OCI-LY7 (cell line): ENCODE measurements at regions not wholly inside any gene's neighbourhood (a gene's known extent, or its start where the extent isn't known, plus 50 kb on each side); places are given as distances from the start of the nearest gene placed in this dataset.

ENCODE experiments used
- BruUV-seq: library from RNA; stranded (reverse); fragments of 400-500 nt; replicated peaks from 2 replicates; lab custom pipeline; 2021; lab: Mats Ljungman, UMichigan
- CTCF ChIA-PET: fragments of 300-600 bp; sonication (Branson Sonifier 250); formaldehyde crosslinking; loops from one replicate; lab custom pipeline; 2022; ENCODE audit warnings: antibody characterized with exemption; ENCODE audit not compliant: unreplicated experiment; lab: Charles Lee
- POLR2A ChIA-PET: fragments of 300-600 bp; sonication (Branson Sonifier 250); formaldehyde crosslinking; loops from one replicate; lab custom pipeline; 2022; ENCODE audit warnings: antibody characterized with exemption; lab: Charles Lee
- DNase-seq: peaks from one replicate; pipeline ENCODE4 v3.0.0-alpha.2; 2015; ENCODE audit warnings: low spot score
- H2AFZ ChIP-seq: fragments of 200-600 bp; sonication (generic), shearing (Covaris generic); 2 replicates; pipeline ENCODE4 v1.6.1; 2014; ENCODE audit warnings: mild to moderate bottlenecking, antibody characterized with exemption, low read length, moderate library complexity
- H3K27ac ChIP-seq: fragments of 200-600 bp; sonication (generic); 2 replicates; pipeline ENCODE4 v1.5.1; 2014; ENCODE audit warnings: mixed run types, low read depth, mild to moderate bottlenecking, moderate library complexity, low read length, inconsistent platforms; ENCODE audit not compliant: poor library complexity, severe bottlenecking
- H3K36me3 ChIP-seq: fragments of 200-600 bp; sonication (generic); 2 replicates; pipeline ENCODE4 v1.6.1; 2014; ENCODE audit warnings: mild to moderate bottlenecking, antibody characterized with exemption, low read length, moderate library complexity, mixed read lengths; ENCODE audit not compliant: insufficient read depth
- H3K4me1 ChIP-seq: fragments of 200-600 bp; sonication (generic); 2 replicates; pipeline ENCODE4 v1.5.1; 2014; ENCODE audit warnings: mild to moderate bottlenecking, low read length; ENCODE audit not compliant: insufficient read depth, poor library complexity, severe bottlenecking
- H3K4me2 ChIP-seq: fragments of 200-600 bp; sonication (generic); 2 replicates; pipeline ENCODE4 v1.6.1; 2014; ENCODE audit warnings: mild to moderate bottlenecking, low read length
- H3K4me3 ChIP-seq: fragments of 200-600 bp; sonication (generic); 2 replicates; pipeline ENCODE4 v1.5.1; 2014; ENCODE audit warnings: mild to moderate bottlenecking, low read depth, low read length; ENCODE audit not compliant: poor library complexity, severe bottlenecking
- H3K79me2 ChIP-seq: fragments of 200-600 bp; sonication (generic); 2 replicates; pipeline ENCODE4 v1.6.1; 2016; ENCODE audit warnings: low read depth, mild to moderate bottlenecking, low read length, moderate library complexity, mixed read lengths; ENCODE audit not compliant: insufficient read depth
- H3K9me2 ChIP-seq: fragments of 200-600 bp; sonication (generic); 2 replicates; pipeline ENCODE4 v1.6.1; 2016; ENCODE audit warnings: mild to moderate bottlenecking, low read length, mixed read lengths; ENCODE audit not compliant: insufficient read depth
- H3K9me3 ChIP-seq: fragments of 200-600 bp; sonication (generic); 2 replicates; pipeline ENCODE4 v1.6.1; 2014; ENCODE audit warnings: mild to moderate bottlenecking, mixed run types, low read length, mixed read lengths
- H4K20me1 ChIP-seq: fragments of 200-600 bp; sonication (generic); 2 replicates; pipeline ENCODE4 v1.6.1; 2014; ENCODE audit warnings: mild to moderate bottlenecking, antibody characterized with exemption, low read length, moderate library complexity, mixed read lengths; ENCODE audit not compliant: insufficient read depth
- CTCF ChIP-seq: fragments of 200-600 bp; sonication (generic); conservative IDR thresholded peaks from 2 replicates; pipeline ENCODE4 v1.5.1; 2014; ENCODE audit warnings: mild to moderate bottlenecking, antibody characterized with exemption, low read length, moderate library complexity, mixed read lengths
- EZH2phosphoT487 ChIP-seq: fragments of 200-600 bp; sonication (generic); IDR thresholded peaks from 2 replicates; pipeline ENCODE4 v1.6.1; 2018; ENCODE audit warnings: low read depth, borderline replicate concordance, mild to moderate bottlenecking, mixed run types, antibody characterized with exemption, low read length, moderate library complexity, mixed read lengths
- intact Hi-C: fragments of 100-400 bp; cut with micrococcal nuclease; formaldehyde crosslinking; loops from one replicate; pipeline ENCODE4 v1.10.0; 2022; ENCODE audit not compliant: unreplicated experiment

GRCh38 chr5:143594902-143595818 lies 191.7 kb upstream of the NR3C1 start:
- H3K27ac ChIP-seq: peak overlapping the region; percentile 93
- no peaks in the 10 kb centered on the region for H3K9me3 ChIP-seq
- peak overlapping the region; percentile 90 for H2AFZ ChIP-seq
- intact Hi-C loops: loop anchor here (2.0 to 10.0 kb wide), 3 partner anchors 190 to 593 kb away; no protein-coding TSS in a partner anchor
- ChIA-PET POLR2A (interaction anchor here (0.6 to 5.2 kb wide), 11 partner anchors 9 to 597 kb away, joined by 3 to 53 read pairs (median 3); no protein-coding TSS in a partner anchor), CTCF (interaction anchor here (0.9 kb wide), 1 partner anchor 10 kb away, joined by 4 read pairs; no protein-coding TSS in a partner anchor)
- peak overlapping the region; percentile 52 for H3K4me3 ChIP-seq
- H4K20me1 ChIP-seq: no peaks in the 10 kb centered on the region
- peak overlapping the region; percentile 75 for H3K4me2 ChIP-seq
- TF ChIP-seq EZH2phosphoT487 (no peak), CTCF (no peak)
- H3K36me3 ChIP-seq: no peaks in the 10 kb centered on the region; the same call in 1 of the 2 replicates
- no peak for DNase-seq
- no peaks in the 10 kb centered on the region for H3K79me2 ChIP-seq
- BruUV-seq: no TSS peak
- H3K4me1 ChIP-seq: peaks cover 55% of the 10 kb centered on the region
- no peaks in the 10 kb centered on the region for H3K9me2 ChIP-seq

- Histone ChIP-seq H2AFZ (peak overlapping the region; percentile 90), H3K27ac (peak overlapping the region; percentile 93), H3K79me2 (no peaks in the 10 kb centered on the region), H3K4me1 (peaks cover 66% of the 10 kb centered on the region), H3K9me2 (no peaks in the 10 kb centered on the region), H3K4me2 (peak overlapping the region; percentile 75), H3K4me3 (peak overlapping the region; percentile 52), H3K36me3 (no peaks in the 10 kb centered on the region; the same call in 1 of the 2 replicates), H3K9me3 (no peaks in the 10 kb centered on the region), H4K20me1 (no peaks in the 10 kb centered on the region)
- peak; percentile 81 for DNase-seq
- POLR2A ChIA-PET: interaction anchor here (0.6 to 5.2 kb wide), 14 partner anchors 8 to 596 kb away, joined by 3 to 53 read pairs (median 4); no protein-coding TSS in a partner anchor
- intact Hi-C loops: loop anchor here (2.0 to 10.0 kb wide), 5 partner anchors 159 to 823 kb away; partner anchors contain the start of gene ARHGAP26
- CTCF ChIA-PET: interaction anchor here (1.1 kb wide), 1 partner anchor 11 kb away, joined by 4 read pairs; no protein-coding TSS in a partner anchor
- no TSS peak for BruUV-seq
- TF ChIP-seq CTCF (no peak; the same call in 1 of the 2 replicates), EZH2phosphoT487 (no peak)
Observed at GRCh38 chr5:143593723-143594122, 190.2 kb upstream of the NR3C1 start.
